ENCODE measurements at regions not wholly inside any gene's neighbourhood (a gene's known extent, or its start where the extent isn't known, plus 50 kb on each side); places are given as distances from the start of the nearest gene placed in this dataset.

- Histone ChIP-seq H3K36me3 (ENCODE audit: control insufficient read depth, insufficient read depth, low read length) (no peaks in the 10 kb centered on the region), H3K27me3 (ENCODE audit: control insufficient read depth, insufficient read depth, low read length) (no peaks in the 10 kb centered on the region), H3K9me3 (ENCODE audit: control insufficient read depth, low read length) (no peaks in the 10 kb centered on the region), H3K4me2 (ENCODE audit: low read length) (no peak overlapping the region), H2AFZ (no peak overlapping the region), H3K9ac (no peak overlapping the region), H3K4me1 (peaks cover 6% of the 10 kb centered on the region), H3K79me2 (no peaks in the 10 kb centered on the region), H3K27ac (no peak overlapping the region), H3K4me3 (ENCODE audit: low read depth, low read length) (no peak overlapping the region)
- no peak for TF ChIP-seq CTCF (IDR thresholded peaks at IDR 0.05)
These were observed 502.8 kb upstream of the MARCKS start for GRCh38 chr6:113354204-113354895.

DNA sequence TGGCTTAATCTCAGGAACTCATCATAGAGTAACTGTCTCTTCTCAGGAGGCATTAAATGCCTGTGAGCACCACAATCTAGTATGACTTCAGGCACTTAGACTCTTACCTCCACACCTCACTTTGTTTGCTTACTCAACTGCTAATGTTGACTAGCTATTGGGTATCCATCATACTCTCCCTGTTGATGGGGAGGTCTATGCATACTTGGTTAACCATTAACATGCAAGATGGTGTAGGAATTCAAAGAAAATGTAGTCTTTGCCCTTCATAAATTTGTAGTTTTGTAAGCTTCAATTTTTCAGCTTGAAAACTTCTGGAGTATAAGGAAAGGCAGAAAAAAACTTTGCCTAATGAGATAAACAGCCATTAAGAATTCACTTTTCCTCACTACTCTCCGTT is 501.0 kb upstream of the MARCKS start:
- Histone ChIP-seq H3K4me2 (ENCODE audit: low read length) (no peak overlapping the region), H3K4me1 (peaks cover 11% of the 10 kb centered on the region), H3K9ac (no peak overlapping the region), H2AFZ (no peak overlapping the region), H3K79me2 (no peaks in the 10 kb centered on the region), H3K36me3 (ENCODE audit: control insufficient read depth, insufficient read depth, low read length) (no peaks in the 10 kb centered on the region), H3K27ac (no peak overlapping the region), H3K4me3 (ENCODE audit: low read depth, low read length) (no peak overlapping the region), H3K9me3 (ENCODE audit: control insufficient read depth, low read length) (no peaks in the 10 kb centered on the region), H3K27me3 (ENCODE audit: control insufficient read depth, insufficient read depth, low read length) (no peaks in the 10 kb centered on the region)
- no peak for TF ChIP-seq CTCF (IDR thresholded peaks at IDR 0.05)

GRCh38 chr6:113357041-113357440 is 500.1 kb upstream of the MARCKS start:
- Histone ChIP-seq H3K27ac (no peak overlapping the region), H3K36me3 (ENCODE audit: control insufficient read depth, insufficient read depth, low read length) (no peaks in the 10 kb centered on the region), H3K27me3 (ENCODE audit: control insufficient read depth, insufficient read depth, low read length) (no peaks in the 10 kb centered on the region), H3K79me2 (no peaks in the 10 kb centered on the region), H2AFZ (no peak overlapping the region), H3K4me1 (peaks cover 5% of the 10 kb centered on the region), H3K9ac (no peak overlapping the region), H3K9me3 (ENCODE audit: control insufficient read depth, low read length) (no peaks in the 10 kb centered on the region), H3K4me2 (ENCODE audit: low read length) (no peak overlapping the region), H3K4me3 (ENCODE audit: low read depth, low read length) (no peak overlapping the region)
- TF ChIP-seq CTCF (IDR thresholded peaks at IDR 0.05), result no peak

DNA sequence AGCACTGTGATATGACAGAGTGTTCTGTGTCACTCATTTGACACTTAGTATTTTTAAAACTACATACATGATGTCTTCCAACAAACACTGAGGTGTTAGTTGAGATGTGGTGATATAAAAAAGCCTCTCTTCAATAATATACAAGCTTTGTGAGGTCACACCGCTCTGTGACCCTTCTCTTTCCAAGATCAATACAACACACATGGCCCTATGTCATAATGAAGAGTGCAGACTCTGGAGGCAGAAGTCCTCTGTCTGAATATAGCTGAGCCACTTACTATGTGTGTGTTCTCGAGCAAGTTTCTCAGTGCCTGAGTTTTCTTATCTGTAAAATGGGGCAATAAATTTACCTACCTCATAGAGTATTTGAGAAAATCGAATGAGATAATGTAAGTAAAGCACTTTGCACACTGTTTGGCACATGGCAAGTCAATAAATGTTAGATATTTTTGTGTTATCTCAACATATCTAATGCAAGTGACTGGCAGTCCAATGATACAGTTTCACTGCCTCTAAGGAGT is 499.0 kb upstream of the MARCKS start:
- Histone ChIP-seq H3K27ac (no peak overlapping the region), H3K4me1 (peaks cover 5% of the 10 kb centered on the region), H3K9me3 (ENCODE audit: control insufficient read depth, low read length) (no peaks in the 10 kb centered on the region), H3K4me2 (ENCODE audit: low read length) (no peak overlapping the region), H3K4me3 (ENCODE audit: low read depth, low read length) (no peak overlapping the region), H3K27me3 (ENCODE audit: control insufficient read depth, insufficient read depth, low read length) (no peaks in the 10 kb centered on the region), H3K9ac (no peak overlapping the region), H3K79me2 (no peaks in the 10 kb centered on the region), H3K36me3 (ENCODE audit: control insufficient read depth, insufficient read depth, low read length) (no peaks in the 10 kb centered on the region), H2AFZ (no peak overlapping the region)
- no peak for TF ChIP-seq CTCF (IDR thresholded peaks at IDR 0.05)
